Loucy (cell line): ENCODE measurements at regions not wholly inside any gene's neighbourhood (a gene's known extent, or its start where the extent isn't known, plus 50 kb on each side); places are given as distances from the start of the nearest gene placed in this dataset.

Experiments
- H2AFZ ChIP-seq: fragments of 200-600 bp; sonication (generic); 2 replicates; pipeline ENCODE4 v1.6.0; 2016; ENCODE audit warnings: antibody characterized with exemption, mild to moderate bottlenecking, low read length, moderate library complexity
- H3F3A ChIP-seq: fragments of 200-600 bp; 2 replicates; pipeline ENCODE4 v1.6.0; 2016; ENCODE audit warnings: antibody characterized with exemption, low read depth, mild to moderate bottlenecking
- H3K27me3 ChIP-seq: fragments of 200-600 bp; sonication (generic); 2 replicates; pipeline ENCODE4 v1.6.1; 2014; ENCODE audit warnings: low read length, mild to moderate bottlenecking; ENCODE audit not compliant: insufficient read depth, poor library complexity, severe bottlenecking
- H3K36me3 ChIP-seq: fragments of 200-600 bp; sonication (generic); 2 replicates; pipeline ENCODE4 v1.6.1; 2016; ENCODE audit warnings: low read length; ENCODE audit not compliant: insufficient read depth
- H3K4me1 ChIP-seq: fragments of 200-600 bp; sonication (generic); 2 replicates; pipeline ENCODE4 v1.5.1; 2014; ENCODE audit warnings: low read length, mild to moderate bottlenecking; ENCODE audit not compliant: insufficient read depth, poor library complexity, severe bottlenecking
- H3K4me2 ChIP-seq: fragments of 200-600 bp; sonication (generic); 2 replicates; pipeline ENCODE4 v1.6.0; 2014; ENCODE audit warnings: antibody characterized with exemption, low read length, low read depth, mild to moderate bottlenecking; ENCODE audit not compliant: poor library complexity, severe bottlenecking
- H3K4me3 ChIP-seq: fragments of 200-600 bp; sonication (generic); 2 replicates; pipeline ENCODE4 v1.5.1; 2014; ENCODE audit warnings: low read length, mild to moderate bottlenecking, mixed read lengths; ENCODE audit not compliant: poor library complexity, severe bottlenecking
- H3K79me2 ChIP-seq: fragments of 200-600 bp; sonication (generic); 2 replicates; pipeline ENCODE4 v1.6.1; 2014; ENCODE audit warnings: low read length; ENCODE audit not compliant: insufficient read depth
- H3K9ac ChIP-seq: fragments of 200-600 bp; sonication (generic); 2 replicates; pipeline ENCODE4 v1.6.0; 2014; ENCODE audit warnings: mild to moderate bottlenecking, low read depth, low read length, moderate library complexity; ENCODE audit not compliant: poor library complexity, severe bottlenecking
- H3K9me2 ChIP-seq: fragments of 200-600 bp; sonication (generic); replicated peaks from 2 replicates; pipeline ENCODE4 v1.6.1; 2016; ENCODE audit warnings: low read depth, low read length, mixed read lengths
- H3K9me3 ChIP-seq: fragments of 200-600 bp; sonication (generic); 2 replicates; pipeline ENCODE4 v1.6.1; 2014; ENCODE audit warnings: mild to moderate bottlenecking, antibody characterized with exemption, low read length, low read depth; ENCODE audit not compliant: insufficient read depth
- H4K20me1 ChIP-seq: fragments of 200-600 bp; sonication (generic); 2 replicates; pipeline ENCODE4 v1.6.0; 2014; ENCODE audit warnings: antibody characterized with exemption, low read length, mild to moderate bottlenecking; ENCODE audit not compliant: insufficient read depth, poor library complexity, severe bottlenecking
- EZH2phosphoT487 ChIP-seq: fragments of 200-600 bp; IDR thresholded peaks from 2 replicates; pipeline ENCODE4 v1.6.1; 2018; ENCODE audit warnings: antibody characterized with exemption, mild to moderate bottlenecking, moderate library complexity, borderline replicate concordance
- TF ChIP-seq, protein P1 (sequence below): fragments of 200-600 bp; sonication (generic); conservative IDR thresholded peaks from 2 replicates; pipeline ENCODE4 v1.5.1; 2014; ENCODE audit warnings: mild to moderate bottlenecking, antibody characterized with exemption, low read length

DNA sequence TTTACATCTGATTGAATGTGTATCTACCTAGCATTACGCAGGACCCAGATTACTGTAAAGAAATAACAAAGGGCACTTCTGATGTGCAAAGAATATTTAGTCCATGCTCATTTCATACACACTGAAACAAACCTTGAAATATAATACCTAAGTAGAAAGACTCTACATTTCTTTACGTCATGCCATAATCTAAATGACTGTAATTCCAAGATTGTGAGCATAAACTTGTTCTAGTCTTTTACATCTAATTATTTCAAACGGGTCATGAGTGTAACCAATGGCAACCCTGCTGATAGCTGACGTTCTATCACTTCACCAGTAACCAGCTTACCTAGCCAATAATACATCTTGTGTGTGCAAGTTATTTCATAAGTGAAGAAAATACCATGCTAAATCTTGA, 433.8 kb downstream of the PRKD1 start:
- Histone ChIP-seq H3K4me1 (no peaks in the 10 kb centered on the region), H3F3A (no peaks in the 10 kb centered on the region), H3K9me2 (no peaks in the 10 kb centered on the region), H4K20me1 (no peaks in the 10 kb centered on the region), H3K4me2 (no peak overlapping the region), H3K4me3 (no peak overlapping the region), H3K79me2 (no peaks in the 10 kb centered on the region), H3K9ac (no peak overlapping the region), H3K36me3 (no peaks in the 10 kb centered on the region), H3K9me3 (no peaks in the 10 kb centered on the region), H3K27me3 (no peaks in the 10 kb centered on the region), H2AFZ (no peak overlapping the region)
- TF ChIP-seq, protein P1, sequence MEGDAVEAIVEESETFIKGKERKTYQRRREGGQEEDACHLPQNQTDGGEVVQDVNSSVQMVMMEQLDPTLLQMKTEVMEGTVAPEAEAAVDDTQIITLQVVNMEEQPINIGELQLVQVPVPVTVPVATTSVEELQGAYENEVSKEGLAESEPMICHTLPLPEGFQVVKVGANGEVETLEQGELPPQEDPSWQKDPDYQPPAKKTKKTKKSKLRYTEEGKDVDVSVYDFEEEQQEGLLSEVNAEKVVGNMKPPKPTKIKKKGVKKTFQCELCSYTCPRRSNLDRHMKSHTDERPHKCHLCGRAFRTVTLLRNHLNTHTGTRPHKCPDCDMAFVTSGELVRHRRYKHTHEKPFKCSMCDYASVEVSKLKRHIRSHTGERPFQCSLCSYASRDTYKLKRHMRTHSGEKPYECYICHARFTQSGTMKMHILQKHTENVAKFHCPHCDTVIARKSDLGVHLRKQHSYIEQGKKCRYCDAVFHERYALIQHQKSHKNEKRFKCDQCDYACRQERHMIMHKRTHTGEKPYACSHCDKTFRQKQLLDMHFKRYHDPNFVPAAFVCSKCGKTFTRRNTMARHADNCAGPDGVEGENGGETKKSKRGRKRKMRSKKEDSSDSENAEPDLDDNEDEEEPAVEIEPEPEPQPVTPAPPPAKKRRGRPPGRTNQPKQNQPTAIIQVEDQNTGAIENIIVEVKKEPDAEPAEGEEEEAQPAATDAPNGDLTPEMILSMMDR, result no peak
- no peak for TF ChIP-seq EZH2phosphoT487

DNA sequence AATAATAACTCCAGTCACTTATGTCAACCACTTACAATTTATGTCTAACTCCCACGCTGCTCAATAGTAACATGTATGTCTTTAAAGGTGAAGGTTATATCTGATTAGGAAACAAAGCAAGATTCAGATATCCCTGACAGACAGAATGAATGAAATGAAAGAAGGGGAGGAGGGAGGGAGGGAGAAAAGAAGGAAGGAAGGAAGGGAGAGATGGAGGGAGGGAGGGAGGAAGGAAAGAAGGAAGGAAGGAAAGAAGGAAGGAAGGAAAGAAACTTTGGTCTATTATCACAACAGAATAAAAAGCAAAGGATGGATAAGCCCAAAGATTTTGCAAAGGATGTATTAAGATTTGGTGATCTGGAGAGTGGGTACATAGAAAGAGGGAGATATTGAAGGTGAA, 433.3 kb downstream of the PRKD1 start:
- H3K4me1 ChIP-seq, result no peaks in the 10 kb centered on the region
- H3K9me3 ChIP-seq, result no peaks in the 10 kb centered on the region
- H3K9me2 ChIP-seq, result no peaks in the 10 kb centered on the region
- no peaks in the 10 kb centered on the region for H3K36me3 ChIP-seq
- no peak overlapping the region for H2AFZ ChIP-seq
- TF ChIP-seq, protein P1, result no peak
- no peak for TF ChIP-seq EZH2phosphoT487
- no peak overlapping the region for H3K9ac ChIP-seq
- no peaks in the 10 kb centered on the region for H3K27me3 ChIP-seq
- H3K4me2 ChIP-seq, result no peak overlapping the region
- H3K79me2 ChIP-seq, result no peaks in the 10 kb centered on the region
- no peaks in the 10 kb centered on the region for H3F3A ChIP-seq
- no peaks in the 10 kb centered on the region for H4K20me1 ChIP-seq
- H3K4me3 ChIP-seq, result no peak overlapping the region

DNA sequence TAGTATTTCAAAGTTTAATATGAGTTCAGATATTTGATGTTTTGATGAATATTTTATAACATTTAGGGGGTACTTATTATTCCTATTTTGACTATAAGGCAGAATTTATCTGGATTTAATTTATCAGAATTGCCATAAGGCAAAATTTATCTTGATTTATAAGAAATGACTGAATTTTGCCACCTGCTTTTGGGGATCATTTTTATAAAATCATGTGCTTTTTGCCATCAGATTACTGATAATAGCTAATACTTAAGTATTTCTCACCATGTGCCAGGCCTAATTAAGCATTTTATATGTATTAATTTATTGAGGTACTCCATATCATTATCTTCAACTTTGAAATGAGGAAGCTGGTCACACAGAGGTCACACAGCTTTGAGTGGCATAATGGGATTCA, 423.7 kb downstream of the PRKD1 start:
- H3K36me3 ChIP-seq, result no peaks in the 10 kb centered on the region
- no peak overlapping the region for H2AFZ ChIP-seq
- no peaks in the 10 kb centered on the region for H3F3A ChIP-seq
- H4K20me1 ChIP-seq, result no peaks in the 10 kb centered on the region
- H3K4me2 ChIP-seq, result no peak overlapping the region
- H3K79me2 ChIP-seq, result no peaks in the 10 kb centered on the region
- H3K9ac ChIP-seq, result no peak overlapping the region
- no peaks in the 10 kb centered on the region for H3K27me3 ChIP-seq
- H3K4me1 ChIP-seq, result no peaks in the 10 kb centered on the region
- no peaks in the 10 kb centered on the region for H3K9me2 ChIP-seq
- TF ChIP-seq, protein P1, result no peak
- no peak for TF ChIP-seq EZH2phosphoT487
- H3K9me3 ChIP-seq, result no peaks in the 10 kb centered on the region
- H3K4me3 ChIP-seq, result no peak overlapping the region
